ENCODE measurements at regions not wholly inside any gene's neighbourhood (a gene's known extent, or its start where the extent isn't known, plus 50 kb on each side); places are given as distances from the start of the nearest gene placed in this dataset.

DNA sequence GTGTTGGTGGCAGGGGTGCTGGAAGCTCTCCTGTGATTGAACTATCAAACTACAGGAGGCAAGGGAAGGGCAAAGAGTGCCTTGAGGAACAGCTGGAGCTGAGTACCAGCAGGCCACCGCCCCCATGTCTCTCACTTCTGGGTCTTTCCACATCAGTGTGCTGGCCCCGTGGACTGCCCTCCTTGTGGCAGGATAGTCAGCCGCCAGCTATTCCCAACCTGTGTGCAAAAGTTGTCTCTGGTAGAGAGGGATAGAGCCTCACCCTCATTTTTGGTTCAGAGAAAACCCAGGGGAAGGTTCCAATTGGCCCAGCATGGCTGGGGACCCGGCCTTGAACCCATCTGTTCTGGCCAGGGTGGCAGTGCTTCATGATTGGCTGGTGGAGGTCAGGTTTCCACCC lies 211.8 kb downstream of the IRF8 start:
- Histone ChIP-seq H3K4me2 (ENCODE audit: low read length) (no peak overlapping the region), H3K36me3 (ENCODE audit: control insufficient read depth in 1 of 2, insufficient read depth in 2 of 2, low read length in 2 of 2) (no peaks in the 10 kb centered on the region), H4K20me1 (ENCODE audit: insufficient read depth) (no peaks in the 10 kb centered on the region), H3K9me3 (ENCODE audit: control insufficient read depth in 1 of 2, insufficient read depth in 1 of 2, low read depth in 1 of 2, low read length in 2 of 2) (peaks cover 0 to 10% of the 10 kb centered on the region in 2 experiments; a peak in 1 of 4 replicates), H3K27ac (ENCODE audit: low read depth, low read length) (no peak overlapping the region), H3K4me3 (replicated peaks in 1 of 2; ENCODE audit: low read depth in 1 of 2, low read length in 2 of 2) (no peak overlapping the region), H3K9ac (ENCODE audit: low read length) (no peak overlapping the region), H3K9me2 (ENCODE audit: insufficient read depth) (no peaks in the 10 kb centered on the region), H3K27me3 (ENCODE audit: insufficient read depth, low read length) (no peaks in the 10 kb centered on the region), H3K79me2 (ENCODE audit: insufficient read depth, low read length) (no peaks in the 10 kb centered on the region), H3K4me1 (ENCODE audit: control insufficient read depth in 1 of 2, insufficient read depth in 2 of 2, low read length in 2 of 2) (no peaks in the 10 kb centered on the region), H2AFZ (ENCODE audit: low read depth, low read length, poor library complexity, severe bottlenecking) (no peak overlapping the region)
- ATAC-seq (no peak), DNase-seq (ENCODE audit: low read depth, low spot score) (no peak)
- ChIA-PET RAD21 (ENCODE audit: low non-redundant PET in 1 of 2, low total read pairs in 2 of 2, uncharacterized antibody in 2 of 2, unreplicated experiment in 2 of 2) (no interaction called here), CTCF (no interaction called here), POLR2A (no interaction called here)
- intact Hi-C loops (cut with micrococcal nuclease): no loop called here
- BruUV-seq (replicated peaks): no TSS peak
- no peak for TF ChIP-seq CTCF (IDR thresholded peaks at IDR 0.05 in 2 of 3, conservative IDR thresholded peaks at IDR 0.05 in 1 of 3; ENCODE audit: borderline replicate concordance in 1 of 3, insufficient read depth in 1 of 3, low read depth in 2 of 3, low read length in 2 of 3)
- no peak for TF ChIP-seq TCF7L2 (IDR thresholded peaks at IDR 0.05; ENCODE audit: borderline replicate concordance, extremely low read depth, insufficient read depth, insufficient read length)
- no peak for TF ChIP-seq POLR2A (IDR thresholded peaks at IDR 0.05; ENCODE audit: borderline replicate concordance, extremely low read depth, insufficient read depth, insufficient read length)
- TF ChIP-seq ELF1 (IDR thresholded peaks at IDR 0.05; ENCODE audit: borderline replicate concordance, low read depth): no peak
- TF ChIP-seq YY1 (IDR thresholded peaks at IDR 0.05; ENCODE audit: extremely low read depth, insufficient replicate concordance, low read depth, low read length): no peak
- TF ChIP-seq, protein P1, sequence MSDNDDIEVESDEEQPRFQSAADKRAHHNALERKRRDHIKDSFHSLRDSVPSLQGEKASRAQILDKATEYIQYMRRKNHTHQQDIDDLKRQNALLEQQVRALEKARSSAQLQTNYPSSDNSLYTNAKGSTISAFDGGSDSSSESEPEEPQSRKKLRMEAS (IDR thresholded peaks at IDR 0.05): no peak
- no peak for TF ChIP-seq SIN3A (IDR thresholded peaks at IDR 0.05; ENCODE audit: low read depth)
- no peak for TF ChIP-seq ZBTB33 (IDR thresholded peaks at IDR 0.05; ENCODE audit: extremely low read depth, insufficient replicate concordance, low read length)
- TF ChIP-seq POLR2AphosphoS5 (IDR thresholded peaks at IDR 0.05; ENCODE audit: low read depth, low read length): no peak
- TF ChIP-seq EZH2 (IDR thresholded peaks at IDR 0.05): no peak
- no peak for TF ChIP-seq FOSL1 (IDR thresholded peaks at IDR 0.05; ENCODE audit: low read depth)
- no peak for TF ChIP-seq RAD21 (IDR thresholded peaks at IDR 0.05; ENCODE audit: low read depth)
